Midbrain (tissue), 1 donor: ENCODE measurements at regions not wholly inside any gene's neighbourhood (a gene's known extent, or its start where the extent isn't known, plus 50 kb on each side); places are given as distances from the start of the nearest gene placed in this dataset.
"Not testable (repeated sequence)": the region's sequence is repeated elsewhere in the genome, so short reads cannot be mapped to it uniquely, and the experiment has no call there.

Experiments
- DNase-seq: peaks from one replicate; lab custom pipeline; 2025; lab: John Stamatoyannopoulos, UW

- DNase-seq, result no peak
Measured at GRCh38 chr19:30103981-30104380, 161.9 kb downstream of the URI1 start.

DNA sequence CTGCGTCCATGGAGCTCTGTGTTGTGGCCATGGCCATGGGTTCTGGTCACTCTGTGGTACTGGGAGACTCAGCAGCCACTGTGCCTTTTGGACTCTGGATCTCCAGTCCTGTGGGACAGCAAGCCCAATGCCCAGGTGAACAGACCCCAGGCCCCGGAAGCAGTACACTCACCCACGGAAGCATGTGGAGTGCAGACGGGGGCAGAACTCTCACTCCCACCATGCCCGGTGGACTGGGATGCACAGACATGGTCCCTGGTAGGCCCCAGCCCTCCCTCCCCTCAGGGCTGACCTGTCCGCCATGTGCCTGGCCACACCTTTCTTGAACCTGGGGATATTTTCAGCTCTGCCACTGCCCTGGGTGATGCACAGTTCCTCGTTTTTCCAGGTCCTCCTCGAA, 163.3 kb downstream of the URI1 start:
- no peak for DNase-seq

- no peak for DNase-seq
Measured at GRCh38 chr19:30105727-30106126, 163.7 kb downstream of the URI1 start.

- DNase-seq, result no peak
Measured at GRCh38 chr19:30106417-30107095, 164.5 kb downstream of the URI1 start.

DNA sequence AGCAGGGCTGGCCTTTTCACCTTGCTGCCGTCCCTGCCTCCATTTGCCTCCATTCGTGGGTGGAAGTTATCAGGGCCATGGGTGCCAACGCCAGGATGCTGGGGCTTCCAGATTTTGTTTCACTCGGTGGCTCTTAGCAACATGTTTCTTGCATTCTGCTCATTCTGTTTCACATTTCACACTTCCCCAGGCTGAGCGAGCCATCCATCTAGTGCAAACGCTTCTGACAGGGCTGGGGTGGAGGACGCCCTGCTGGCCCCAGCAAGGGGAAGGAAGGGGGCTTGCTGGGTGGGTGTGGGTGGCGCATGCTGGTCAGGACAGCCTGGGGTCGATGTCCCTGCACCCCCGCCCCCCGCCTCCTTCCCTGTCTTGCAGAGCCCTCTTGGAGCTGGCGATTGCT, 165.2 kb downstream of the URI1 start:
- no peak for DNase-seq

- no peak for DNase-seq
Measured at GRCh38 chr19:30109565-30109964, 167.5 kb downstream of the URI1 start.

- no peak for DNase-seq
Measured at GRCh38 chr19:30111021-30111855, 169.2 kb downstream of the URI1 start.

DNA sequence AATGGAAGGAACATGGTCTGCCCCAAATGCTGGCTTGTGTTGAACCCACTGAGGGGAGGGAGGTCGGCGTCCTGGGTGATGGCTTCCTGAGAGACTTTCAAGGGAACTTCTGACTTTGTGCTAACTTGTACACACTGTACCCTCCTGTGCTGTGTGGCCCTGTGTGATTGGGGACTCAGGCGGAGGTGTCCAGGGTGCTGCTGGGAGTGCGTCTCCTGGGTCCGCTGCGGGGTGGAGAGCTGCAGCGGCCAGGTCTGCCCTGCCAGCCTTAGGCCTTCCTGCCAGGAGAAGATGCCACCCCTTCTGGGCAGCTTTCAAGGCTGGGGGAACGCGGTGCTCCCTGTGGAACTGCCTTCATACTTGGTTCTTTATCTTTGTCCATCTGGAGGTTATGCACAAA, 170.1 kb downstream of the URI1 start:
- DNase-seq, result no peak

DNA sequence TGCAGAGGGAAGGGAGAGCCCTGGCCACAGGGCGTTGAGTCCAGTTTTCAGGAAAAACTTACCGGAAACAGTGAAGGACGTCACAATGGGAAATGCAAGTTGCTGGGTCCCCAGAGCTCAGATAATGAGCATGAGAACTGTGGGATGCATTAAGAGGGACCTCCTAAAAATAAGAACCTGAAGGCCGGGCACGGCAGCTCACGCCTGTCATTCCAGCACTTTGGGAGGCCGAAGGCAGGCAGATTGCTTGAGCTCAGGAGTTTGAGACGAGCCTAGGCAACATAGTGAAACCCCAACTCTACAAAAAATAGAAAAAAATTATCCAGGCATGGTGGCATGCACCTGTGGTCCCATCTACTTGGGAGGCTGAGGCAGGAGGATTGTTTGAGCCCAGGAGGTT, 170.6 kb downstream of the URI1 start:
- no peak for DNase-seq

GRCh38 chr19:30113186-30113585, 171.1 kb downstream of the URI1 start:
- no peak for DNase-seq

- not testable (repeated sequence) for DNase-seq
Measured at GRCh38 chr19:30114095-30114494, 172.1 kb downstream of the URI1 start.

- no peak for DNase-seq
Measured at GRCh38 chr19:30115947-30116346, 173.9 kb downstream of the URI1 start.

DNA sequence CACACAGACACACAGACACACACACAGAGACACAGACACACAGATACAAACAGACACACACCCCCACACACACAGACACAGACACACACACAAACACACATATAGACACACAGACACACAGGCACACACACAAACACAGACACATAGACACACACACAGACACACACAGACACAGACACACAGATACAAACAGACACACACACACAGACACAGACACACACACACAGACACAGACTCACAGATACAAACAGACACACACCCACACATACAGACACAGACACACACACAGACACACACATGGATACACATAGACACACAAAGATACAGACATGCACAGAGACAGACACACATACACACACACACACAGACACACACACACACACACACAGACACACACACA, 174.5 kb downstream of the URI1 start:
- DNase-seq, result no peak

- no peak for DNase-seq
Measured at GRCh38 chr19:30116984-30117555, 175.0 kb downstream of the URI1 start.

GRCh38 chr19:30117636-30118145, 175.7 kb downstream of the URI1 start:
- DNase-seq, result no peak

- DNase-seq, result no peak
Measured at GRCh38 chr19:30118221-30118620, 176.2 kb downstream of the URI1 start.

DNA sequence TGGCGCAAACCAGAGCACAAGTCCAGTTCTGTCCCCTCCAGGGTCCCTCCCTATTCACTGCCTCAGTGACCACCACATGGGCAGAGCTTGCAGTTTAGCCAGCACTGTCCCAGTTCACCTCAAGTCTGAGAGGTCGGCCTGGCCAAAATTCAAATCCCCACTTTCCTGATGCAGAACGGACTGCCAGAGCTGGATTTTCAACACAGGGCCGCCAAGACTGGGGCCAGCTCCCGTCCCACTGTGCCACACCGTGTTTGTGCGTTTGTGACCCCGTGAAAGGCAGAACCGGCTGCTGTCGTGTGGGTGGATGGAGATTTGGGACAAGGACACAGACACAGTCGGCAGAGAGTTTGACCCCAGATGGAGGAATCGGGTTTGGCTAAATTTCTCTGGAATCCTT, 176.7 kb downstream of the URI1 start:
- DNase-seq, result no peak

GRCh38 chr19:30119180-30119908, 177.3 kb downstream of the URI1 start:
- DNase-seq, result no peak

DNA sequence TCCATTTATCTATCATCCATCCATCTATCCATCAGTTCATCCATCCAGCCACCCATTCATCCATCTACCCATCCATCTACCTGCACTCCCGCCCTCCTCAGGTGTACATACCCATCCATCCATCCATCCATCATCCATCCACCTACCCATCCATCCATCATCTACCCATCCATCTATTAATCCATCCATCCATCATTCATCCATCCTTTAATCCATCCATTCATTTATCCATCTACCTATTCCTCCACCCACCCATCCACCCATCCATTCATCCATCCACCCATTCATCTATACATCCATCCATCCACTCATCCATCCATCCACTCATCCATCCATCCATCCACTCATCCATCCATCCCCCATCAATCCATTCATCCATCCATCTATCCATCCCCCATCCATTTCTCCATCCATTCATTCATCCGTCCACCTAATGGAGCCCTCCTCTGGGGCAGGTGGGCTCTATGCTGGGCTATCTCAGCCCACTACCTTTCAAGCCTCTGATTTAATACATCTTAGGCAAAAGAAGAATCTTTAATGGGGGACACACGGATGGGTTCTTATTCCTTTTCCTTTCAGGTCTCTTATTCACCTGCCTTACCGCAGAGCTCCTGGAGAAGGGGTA, 178.9 kb downstream of the URI1 start:
- no peak for DNase-seq

DNA sequence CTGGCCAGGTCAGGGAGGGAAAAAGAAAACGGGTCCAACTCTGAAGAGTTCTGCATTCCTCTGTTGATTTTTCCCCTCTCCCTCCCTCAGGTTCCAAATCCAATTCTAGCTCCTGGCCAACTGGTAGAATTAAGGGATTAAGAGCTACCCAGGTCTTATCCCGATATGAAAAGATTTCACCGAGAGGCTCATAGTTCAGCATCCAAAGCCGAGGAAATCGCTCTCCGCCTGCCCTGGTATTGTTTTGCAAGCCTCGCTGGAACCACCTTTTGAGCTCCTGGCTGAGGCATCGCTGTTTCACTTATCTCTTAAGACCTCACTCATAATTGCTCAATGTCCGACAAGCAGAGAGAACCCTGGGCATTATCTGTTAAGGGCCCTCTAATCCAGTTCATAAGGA, 180.4 kb downstream of the URI1 start:
- no peak for DNase-seq

- no peak for DNase-seq
Measured at GRCh38 chr19:30123119-30123518, 181.1 kb downstream of the URI1 start.

GRCh38 chr19:30123611-30124010, 181.6 kb downstream of the URI1 start:
- DNase-seq, result no peak
